SK-N-SH treated with all-trans-retinoic acid at 6 μM for 48 hours (cell line): ENCODE measurements at regions not wholly inside any gene's neighbourhood (a gene's known extent, or its start where the extent isn't known, plus 50 kb on each side); places are given as distances from the start of the nearest gene placed in this dataset.

Experiments used
- ATAC-seq: fragments of 200-7000 bp; cut with Tn5 transposase; 3 replicates; pipeline ENCODE4 v1.9.1; 2020; ENCODE audit warnings: mild to moderate bottlenecking, moderate library complexity
- ARNTL ChIP-seq: fragments of 450-650 bp; formaldehyde crosslinking; IDR thresholded peaks from 2 replicates; pipeline ENCODE4 v1.5.0; 2020; ENCODE audit warnings: low read depth, mild to moderate bottlenecking, moderate library complexity, borderline replicate concordance
- BACH2 ChIP-seq: fragments of 250-450 bp; sonication (Bioruptor Pico); IDR thresholded peaks from 2 replicates; pipeline ENCODE4 v1.9.0; 2021; ENCODE audit warnings: mild to moderate bottlenecking, borderline replicate concordance
- ESRRG ChIP-seq: fragments of 250-450 bp; sonication (Bioruptor Pico); IDR thresholded peaks from 2 replicates; pipeline ENCODE4 v1.6.1; 2021; ENCODE audit warnings: mild to moderate bottlenecking
- ISL1 ChIP-seq: fragments of 250-450 bp; sonication (Bioruptor Pico); IDR thresholded peaks from 2 replicates; pipeline ENCODE4 v2.1.2; 2022; ENCODE audit warnings: mild to moderate bottlenecking, moderate library complexity
- OSR1 ChIP-seq: fragments of 250-450 bp; sonication (Bioruptor Pico); IDR thresholded peaks from 2 replicates; pipeline ENCODE4 v1.8.0; 2022; ENCODE audit warnings: moderate library complexity, mild to moderate bottlenecking, inconsistent platforms
- PPARA ChIP-seq: fragments of 250-450 bp; sonication (Bioruptor Pico); IDR thresholded peaks from 2 replicates; pipeline ENCODE4 v1.5.0; 2020; ENCODE audit warnings: mild to moderate bottlenecking, borderline replicate concordance
- RARB ChIP-seq: fragments of 250-450 bp; sonication (Bioruptor Pico); IDR thresholded peaks from 2 replicates; pipeline ENCODE4 v1.8.0; 2021; ENCODE audit warnings: mild to moderate bottlenecking, moderate library complexity
- SNAI2 ChIP-seq: fragments of 250-450 bp; sonication (Bioruptor Pico); IDR thresholded peaks from 2 replicates; pipeline ENCODE4 v1.5.0; 2020; ENCODE audit warnings: mild to moderate bottlenecking, moderate library complexity
- TCF4 ChIP-seq: fragments of 250-450 bp; sonication (Bioruptor Pico); IDR thresholded peaks from 2 replicates; pipeline ENCODE4 v1.8.0; 2021; ENCODE audit warnings: mild to moderate bottlenecking, moderate library complexity, borderline replicate concordance
- TOX ChIP-seq: fragments of 250-450 bp; sonication (Bioruptor Pico); IDR thresholded peaks from 2 replicates; pipeline ENCODE4 v1.8.0; 2021; ENCODE audit warnings: mild to moderate bottlenecking, moderate library complexity, borderline replicate concordance
- ZC3H10 ChIP-seq: fragments of 250-450 bp; sonication (Bioruptor Pico); IDR thresholded peaks from 2 replicates; pipeline ENCODE4 v1.5.1; 2021; ENCODE audit warnings: mild to moderate bottlenecking, moderate library complexity
- ZFP3 ChIP-seq: fragments of 250-450 bp; sonication (Bioruptor Pico); IDR thresholded peaks from 2 replicates; pipeline ENCODE4 v1.5.0; 2020; ENCODE audit warnings: mild to moderate bottlenecking, moderate library complexity
- ZFP30 ChIP-seq: fragments of 450-650 bp; formaldehyde crosslinking; IDR thresholded peaks from 2 replicates; pipeline ENCODE4 v1.5.0; 2022; ENCODE audit warnings: mild to moderate bottlenecking, moderate library complexity
- ZNF70 ChIP-seq: fragments of 450-650 bp; formaldehyde crosslinking; IDR thresholded peaks from 2 replicates; pipeline ENCODE4 v1.5.0; 2020; ENCODE audit warnings: mild to moderate bottlenecking, moderate library complexity
- TF ChIP-seq, protein P1 (sequence below): fragments of 250-450 bp; sonication (Bioruptor Pico); IDR thresholded peaks from 2 replicates; pipeline ENCODE4 v1.5.1; 2021; ENCODE audit warnings: mild to moderate bottlenecking, moderate library complexity
- TF ChIP-seq, protein P2 (sequence below): fragments of 250-450 bp; sonication (Bioruptor Pico); IDR thresholded peaks from 2 replicates; pipeline ENCODE4 v1.5.0; 2020; ENCODE audit warnings: mild to moderate bottlenecking, moderate library complexity
- TF ChIP-seq, protein P3 (sequence below): fragments of 250-450 bp; sonication (Bioruptor Pico); IDR thresholded peaks from 2 replicates; pipeline ENCODE4 v1.8.0; 2020; ENCODE audit warnings: mild to moderate bottlenecking, moderate library complexity, borderline replicate concordance
- TF ChIP-seq, protein P4 (sequence below): fragments of 250-450 bp; sonication (Bioruptor Pico); IDR thresholded peaks from 2 replicates; pipeline ENCODE4 v1.5.1; 2020; ENCODE audit warnings: low read depth, mild to moderate bottlenecking, moderate library complexity
- TF ChIP-seq, protein P5 (sequence below): fragments of 250-450 bp; sonication (Bioruptor Pico); IDR thresholded peaks from 2 replicates; pipeline ENCODE4 v1.8.0; 2021; ENCODE audit warnings: low read depth, mild to moderate bottlenecking, moderate library complexity, borderline replicate concordance

DNA sequence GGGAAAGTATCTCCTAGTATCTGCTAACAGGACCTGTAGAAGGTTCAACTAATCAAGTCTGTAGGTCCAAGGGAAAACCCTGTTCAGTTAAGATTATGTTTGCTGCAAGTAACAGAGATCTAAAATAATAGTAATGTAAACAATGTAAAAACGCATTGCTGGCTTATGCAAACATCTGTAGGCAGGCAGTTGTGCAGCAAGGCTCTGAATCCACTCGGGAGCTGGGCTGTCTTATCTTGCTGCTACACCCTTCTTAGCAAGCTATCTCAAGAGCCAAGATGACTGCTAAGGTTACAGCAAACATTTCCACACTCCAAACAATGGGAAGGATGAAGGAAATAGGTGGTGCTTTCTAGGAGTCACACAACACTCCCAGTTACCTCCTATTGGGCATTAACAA is 397.3 kb upstream of the NRSN1 start (continued):
- TF ChIP-seq, protein P1, sequence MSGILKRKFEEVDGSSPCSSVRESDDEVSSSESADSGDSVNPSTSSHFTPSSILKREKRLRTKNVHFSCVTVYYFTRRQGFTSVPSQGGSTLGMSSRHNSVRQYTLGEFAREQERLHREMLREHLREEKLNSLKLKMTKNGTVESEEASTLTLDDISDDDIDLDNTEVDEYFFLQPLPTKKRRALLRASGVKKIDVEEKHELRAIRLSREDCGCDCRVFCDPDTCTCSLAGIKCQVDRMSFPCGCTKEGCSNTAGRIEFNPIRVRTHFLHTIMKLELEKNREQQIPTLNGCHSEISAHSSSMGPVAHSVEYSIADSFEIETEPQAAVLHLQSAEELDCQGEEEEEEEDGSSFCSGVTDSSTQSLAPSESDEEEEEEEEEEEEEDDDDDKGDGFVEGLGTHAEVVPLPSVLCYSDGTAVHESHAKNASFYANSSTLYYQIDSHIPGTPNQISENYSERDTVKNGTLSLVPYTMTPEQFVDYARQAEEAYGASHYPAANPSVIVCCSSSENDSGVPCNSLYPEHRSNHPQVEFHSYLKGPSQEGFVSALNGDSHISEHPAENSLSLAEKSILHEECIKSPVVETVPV (CRISPR knock-in tag) = no peak

DNA sequence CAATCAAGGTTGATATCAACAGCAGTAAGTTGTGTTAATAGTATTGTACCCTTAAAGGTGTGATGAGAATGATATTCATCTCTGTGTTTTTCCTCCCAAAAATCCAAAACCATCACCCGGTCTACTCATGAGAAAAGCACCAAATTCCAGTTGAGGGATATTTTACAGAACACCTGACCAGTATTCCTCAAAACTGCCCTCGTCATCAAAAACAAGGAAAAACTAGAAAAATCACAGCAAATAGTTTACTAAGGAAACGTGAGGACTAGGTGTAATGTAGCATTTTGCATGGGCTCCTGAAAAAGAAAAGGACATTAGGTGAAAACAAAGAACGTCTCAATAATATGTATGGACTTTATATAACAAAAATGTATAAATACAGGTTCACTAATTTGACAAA is 394.4 kb upstream of the NRSN1 start:
- no peak for ATAC-seq
- TF ChIP-seq OSR1 (CRISPR knock-in tag) (no peak), ZFP30 (no peak), PPARA (CRISPR knock-in tag) (no peak), TOX (no peak), BACH2 (CRISPR knock-in tag) (no peak), ISL1 (CRISPR knock-in tag) (no peak), SNAI2 (CRISPR knock-in tag) (no peak), ZC3H10 (CRISPR knock-in tag) (no peak), ZNF70 (CRISPR knock-in tag) (no peak), RARB (no peak), ESRRG (CRISPR knock-in tag) (no peak), ZFP3 (CRISPR knock-in tag) (no peak)
- TF ChIP-seq, protein P1 (CRISPR knock-in tag) = no peak
- TF ChIP-seq, protein P2, sequence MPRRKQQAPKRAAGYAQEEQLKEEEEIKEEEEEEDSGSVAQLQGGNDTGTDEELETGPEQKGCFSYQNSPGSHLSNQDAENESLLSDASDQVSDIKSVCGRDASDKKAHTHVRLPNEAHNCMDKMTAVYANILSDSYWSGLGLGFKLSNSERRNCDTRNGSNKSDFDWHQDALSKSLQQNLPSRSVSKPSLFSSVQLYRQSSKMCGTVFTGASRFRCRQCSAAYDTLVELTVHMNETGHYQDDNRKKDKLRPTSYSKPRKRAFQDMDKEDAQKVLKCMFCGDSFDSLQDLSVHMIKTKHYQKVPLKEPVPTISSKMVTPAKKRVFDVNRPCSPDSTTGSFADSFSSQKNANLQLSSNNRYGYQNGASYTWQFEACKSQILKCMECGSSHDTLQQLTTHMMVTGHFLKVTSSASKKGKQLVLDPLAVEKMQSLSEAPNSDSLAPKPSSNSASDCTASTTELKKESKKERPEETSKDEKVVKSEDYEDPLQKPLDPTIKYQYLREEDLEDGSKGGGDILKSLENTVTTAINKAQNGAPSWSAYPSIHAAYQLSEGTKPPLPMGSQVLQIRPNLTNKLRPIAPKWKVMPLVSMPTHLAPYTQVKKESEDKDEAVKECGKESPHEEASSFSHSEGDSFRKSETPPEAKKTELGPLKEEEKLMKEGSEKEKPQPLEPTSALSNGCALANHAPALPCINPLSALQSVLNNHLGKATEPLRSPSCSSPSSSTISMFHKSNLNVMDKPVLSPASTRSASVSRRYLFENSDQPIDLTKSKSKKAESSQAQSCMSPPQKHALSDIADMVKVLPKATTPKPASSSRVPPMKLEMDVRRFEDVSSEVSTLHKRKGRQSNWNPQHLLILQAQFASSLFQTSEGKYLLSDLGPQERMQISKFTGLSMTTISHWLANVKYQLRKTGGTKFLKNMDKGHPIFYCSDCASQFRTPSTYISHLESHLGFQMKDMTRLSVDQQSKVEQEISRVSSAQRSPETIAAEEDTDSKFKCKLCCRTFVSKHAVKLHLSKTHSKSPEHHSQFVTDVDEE (CRISPR knock-in tag) = no peak

DNA sequence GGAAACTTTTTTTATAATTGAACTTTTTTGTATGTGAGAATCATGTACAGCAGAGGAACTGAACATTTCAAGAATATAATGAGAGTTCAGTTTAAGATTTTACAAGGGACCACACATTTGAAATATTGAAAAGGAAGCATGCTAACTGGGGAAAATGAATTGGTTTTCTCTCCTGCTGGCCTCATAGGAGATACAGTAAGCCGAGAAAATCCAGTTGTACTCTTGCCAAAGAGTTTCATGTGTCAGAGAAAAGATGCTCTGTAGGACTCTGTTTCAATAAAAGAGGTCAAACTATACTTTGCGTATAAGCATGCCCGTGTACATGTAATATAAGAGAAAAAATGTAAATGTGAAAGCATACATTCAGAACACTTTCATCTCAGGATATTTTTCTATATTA is 393.5 kb upstream of the NRSN1 start:
- TF ChIP-seq ARNTL (CRISPR knock-in tag) (no peak), BACH2 (CRISPR knock-in tag) (no peak), TCF4 (no peak), PPARA (CRISPR knock-in tag) (no peak), ZNF70 (CRISPR knock-in tag) (no peak), ISL1 (CRISPR knock-in tag) (no peak), RARB (no peak)
- TF ChIP-seq, protein P3, sequence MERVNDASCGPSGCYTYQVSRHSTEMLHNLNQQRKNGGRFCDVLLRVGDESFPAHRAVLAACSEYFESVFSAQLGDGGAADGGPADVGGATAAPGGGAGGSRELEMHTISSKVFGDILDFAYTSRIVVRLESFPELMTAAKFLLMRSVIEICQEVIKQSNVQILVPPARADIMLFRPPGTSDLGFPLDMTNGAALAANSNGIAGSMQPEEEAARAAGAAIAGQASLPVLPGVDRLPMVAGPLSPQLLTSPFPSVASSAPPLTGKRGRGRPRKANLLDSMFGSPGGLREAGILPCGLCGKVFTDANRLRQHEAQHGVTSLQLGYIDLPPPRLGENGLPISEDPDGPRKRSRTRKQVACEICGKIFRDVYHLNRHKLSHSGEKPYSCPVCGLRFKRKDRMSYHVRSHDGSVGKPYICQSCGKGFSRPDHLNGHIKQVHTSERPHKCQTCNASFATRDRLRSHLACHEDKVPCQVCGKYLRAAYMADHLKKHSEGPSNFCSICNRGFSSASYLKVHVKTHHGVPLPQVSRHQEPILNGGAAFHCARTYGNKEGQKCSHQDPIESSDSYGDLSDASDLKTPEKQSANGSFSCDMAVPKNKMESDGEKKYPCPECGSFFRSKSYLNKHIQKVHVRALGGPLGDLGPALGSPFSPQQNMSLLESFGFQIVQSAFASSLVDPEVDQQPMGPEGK = no peak
- TF ChIP-seq, protein P4, sequence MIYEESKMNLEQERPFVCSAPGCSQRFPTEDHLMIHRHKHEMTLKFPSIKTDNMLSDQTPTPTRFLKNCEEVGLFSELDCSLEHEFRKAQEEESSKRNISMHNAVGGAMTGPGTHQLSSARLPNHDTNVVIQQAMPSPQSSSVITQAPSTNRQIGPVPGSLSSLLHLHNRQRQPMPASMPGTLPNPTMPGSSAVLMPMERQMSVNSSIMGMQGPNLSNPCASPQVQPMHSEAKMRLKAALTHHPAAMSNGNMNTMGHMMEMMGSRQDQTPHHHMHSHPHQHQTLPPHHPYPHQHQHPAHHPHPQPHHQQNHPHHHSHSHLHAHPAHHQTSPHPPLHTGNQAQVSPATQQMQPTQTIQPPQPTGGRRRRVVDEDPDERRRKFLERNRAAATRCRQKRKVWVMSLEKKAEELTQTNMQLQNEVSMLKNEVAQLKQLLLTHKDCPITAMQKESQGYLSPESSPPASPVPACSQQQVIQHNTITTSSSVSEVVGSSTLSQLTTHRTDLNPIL = no peak
- TF ChIP-seq, protein P5, sequence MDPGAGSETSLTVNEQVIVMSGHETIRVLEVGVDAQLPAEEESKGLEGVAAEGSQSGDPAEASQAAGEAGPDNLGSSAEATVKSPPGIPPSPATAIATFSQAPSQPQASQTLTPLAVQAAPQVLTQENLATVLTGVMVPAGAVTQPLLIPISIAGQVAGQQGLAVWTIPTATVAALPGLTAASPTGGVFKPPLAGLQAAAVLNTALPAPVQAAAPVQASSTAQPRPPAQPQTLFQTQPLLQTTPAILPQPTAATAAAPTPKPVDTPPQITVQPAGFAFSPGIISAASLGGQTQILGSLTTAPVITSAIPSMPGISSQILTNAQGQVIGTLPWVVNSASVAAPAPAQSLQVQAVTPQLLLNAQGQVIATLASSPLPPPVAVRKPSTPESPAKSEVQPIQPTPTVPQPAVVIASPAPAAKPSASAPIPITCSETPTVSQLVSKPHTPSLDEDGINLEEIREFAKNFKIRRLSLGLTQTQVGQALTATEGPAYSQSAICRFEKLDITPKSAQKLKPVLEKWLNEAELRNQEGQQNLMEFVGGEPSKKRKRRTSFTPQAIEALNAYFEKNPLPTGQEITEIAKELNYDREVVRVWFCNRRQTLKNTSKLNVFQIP (CRISPR knock-in tag) = no peak
- TF ChIP-seq, protein P2 (CRISPR knock-in tag) = no peak
- TF ChIP-seq, protein P1 (CRISPR knock-in tag) = no peak
- no peak for ATAC-seq
